ENCODE measurements at regions not wholly inside any gene's neighbourhood (a gene's known extent, or its start where the extent isn't known, plus 50 kb on each side); places are given as distances from the start of the nearest gene placed in this dataset.
"Not testable (repeated sequence)": the region's sequence is repeated elsewhere in the genome, so short reads cannot be mapped to it uniquely, and the experiment has no call there.

DNA sequence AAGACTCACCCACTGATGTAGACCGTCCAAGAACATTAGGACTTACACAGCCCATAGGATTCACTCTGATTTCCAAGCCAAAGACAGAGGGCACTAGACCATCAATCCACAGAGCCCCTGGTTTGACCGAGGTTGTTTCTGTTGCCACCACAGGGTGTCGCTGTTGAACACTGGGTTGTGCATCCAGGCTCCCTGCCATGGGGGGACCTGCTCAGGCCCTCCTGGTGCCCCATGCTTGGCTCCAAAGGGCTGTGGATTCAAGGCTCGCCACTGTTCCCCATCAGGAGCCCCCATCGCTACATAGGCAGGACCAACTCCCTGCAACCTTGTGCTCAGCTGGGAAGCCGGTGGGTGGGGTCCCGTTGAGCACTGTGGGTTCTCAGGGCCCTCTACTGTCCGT lies 128.0 kb upstream of the ANO1 start:
- no peak overlapping the region for H2AFZ ChIP-seq (ENCODE audit: low read depth, low read length, severe bottlenecking)
- H3K9ac ChIP-seq (ENCODE audit: low read length) = no peak overlapping the region
- H3K4me3 ChIP-seq (ENCODE audit: insufficient read depth, low read length, poor library complexity, severe bottlenecking) = no peak overlapping the region
- no peaks in the 10 kb centered on the region for H3K79me2 ChIP-seq (ENCODE audit: insufficient read depth, low read length)
- no peaks in the 10 kb centered on the region for H3K36me3 ChIP-seq (ENCODE audit: low read length)
- H3K27me3 ChIP-seq (ENCODE audit: low read length) = no peaks in the 10 kb centered on the region
- no peaks in the 10 kb centered on the region for H4K20me1 ChIP-seq (ENCODE audit: low read depth, low read length)
- H3K9me2 ChIP-seq (replicated peaks; ENCODE audit: insufficient read depth, low read length) = no peaks in the 10 kb centered on the region
- TF ChIP-seq, protein P1, sequence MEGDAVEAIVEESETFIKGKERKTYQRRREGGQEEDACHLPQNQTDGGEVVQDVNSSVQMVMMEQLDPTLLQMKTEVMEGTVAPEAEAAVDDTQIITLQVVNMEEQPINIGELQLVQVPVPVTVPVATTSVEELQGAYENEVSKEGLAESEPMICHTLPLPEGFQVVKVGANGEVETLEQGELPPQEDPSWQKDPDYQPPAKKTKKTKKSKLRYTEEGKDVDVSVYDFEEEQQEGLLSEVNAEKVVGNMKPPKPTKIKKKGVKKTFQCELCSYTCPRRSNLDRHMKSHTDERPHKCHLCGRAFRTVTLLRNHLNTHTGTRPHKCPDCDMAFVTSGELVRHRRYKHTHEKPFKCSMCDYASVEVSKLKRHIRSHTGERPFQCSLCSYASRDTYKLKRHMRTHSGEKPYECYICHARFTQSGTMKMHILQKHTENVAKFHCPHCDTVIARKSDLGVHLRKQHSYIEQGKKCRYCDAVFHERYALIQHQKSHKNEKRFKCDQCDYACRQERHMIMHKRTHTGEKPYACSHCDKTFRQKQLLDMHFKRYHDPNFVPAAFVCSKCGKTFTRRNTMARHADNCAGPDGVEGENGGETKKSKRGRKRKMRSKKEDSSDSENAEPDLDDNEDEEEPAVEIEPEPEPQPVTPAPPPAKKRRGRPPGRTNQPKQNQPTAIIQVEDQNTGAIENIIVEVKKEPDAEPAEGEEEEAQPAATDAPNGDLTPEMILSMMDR (IDR thresholded peaks at IDR 0.05; ENCODE audit: insufficient read depth, low read length, poor library complexity, severe bottlenecking) = peak; percentile 25
- no peak for TF ChIP-seq EZH2phosphoT487 (conservative IDR thresholded peaks at IDR 0.05; ENCODE audit: low read length)
- H3F3A ChIP-seq (ENCODE audit: insufficient read depth) = no peaks in the 10 kb centered on the region
- no peak overlapping the region for H3K27ac ChIP-seq (ENCODE audit: low read depth, low read length)
- H3K9me3 ChIP-seq (ENCODE audit: insufficient read depth, low read length) = no peaks in the 10 kb centered on the region
- H3K4me2 ChIP-seq (ENCODE audit: low read depth, low read length, poor library complexity, severe bottlenecking) = no peak overlapping the region

DNA sequence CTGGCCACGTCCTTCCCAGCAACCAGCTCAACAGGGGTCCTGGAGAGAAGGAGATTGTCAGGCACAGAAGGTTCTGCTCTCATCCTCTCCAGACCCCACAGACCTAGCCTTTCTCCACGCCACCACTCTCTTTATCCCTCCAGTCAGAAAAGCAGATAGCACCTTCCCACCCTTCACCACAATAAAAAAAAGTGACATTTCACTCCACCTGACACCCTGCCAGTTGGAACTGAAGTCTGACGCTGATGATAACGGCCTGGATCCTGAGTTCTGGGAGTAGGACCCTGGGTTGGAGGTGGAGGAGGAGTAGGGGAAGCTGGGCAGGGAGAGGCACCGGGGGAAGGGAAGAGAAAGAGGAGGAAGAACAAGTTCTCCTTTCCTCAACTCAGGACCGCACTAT lies 127.5 kb upstream of the ANO1 start:
- Histone ChIP-seq H3K79me2 (ENCODE audit: insufficient read depth, low read length) (no peaks in the 10 kb centered on the region), H3K4me3 (ENCODE audit: insufficient read depth, low read length, poor library complexity, severe bottlenecking) (no peak overlapping the region), H3K9ac (ENCODE audit: low read length) (no peak overlapping the region), H3K9me2 (replicated peaks; ENCODE audit: insufficient read depth, low read length) (no peaks in the 10 kb centered on the region), H3K27ac (ENCODE audit: low read depth, low read length) (no peak overlapping the region), H4K20me1 (ENCODE audit: low read depth, low read length) (no peaks in the 10 kb centered on the region), H3K9me3 (ENCODE audit: insufficient read depth, low read length) (no peaks in the 10 kb centered on the region), H2AFZ (ENCODE audit: low read depth, low read length, severe bottlenecking) (no peak overlapping the region), H3K36me3 (ENCODE audit: low read length) (no peaks in the 10 kb centered on the region), H3K27me3 (ENCODE audit: low read length) (no peaks in the 10 kb centered on the region), H3F3A (ENCODE audit: insufficient read depth) (no peaks in the 10 kb centered on the region), H3K4me2 (ENCODE audit: low read depth, low read length, poor library complexity, severe bottlenecking) (no peak overlapping the region)
- TF ChIP-seq EZH2phosphoT487 (conservative IDR thresholded peaks at IDR 0.05; ENCODE audit: low read length) = no peak
- TF ChIP-seq, protein P1 (IDR thresholded peaks at IDR 0.05; ENCODE audit: insufficient read depth, low read length, poor library complexity, severe bottlenecking) = no peak

DNA sequence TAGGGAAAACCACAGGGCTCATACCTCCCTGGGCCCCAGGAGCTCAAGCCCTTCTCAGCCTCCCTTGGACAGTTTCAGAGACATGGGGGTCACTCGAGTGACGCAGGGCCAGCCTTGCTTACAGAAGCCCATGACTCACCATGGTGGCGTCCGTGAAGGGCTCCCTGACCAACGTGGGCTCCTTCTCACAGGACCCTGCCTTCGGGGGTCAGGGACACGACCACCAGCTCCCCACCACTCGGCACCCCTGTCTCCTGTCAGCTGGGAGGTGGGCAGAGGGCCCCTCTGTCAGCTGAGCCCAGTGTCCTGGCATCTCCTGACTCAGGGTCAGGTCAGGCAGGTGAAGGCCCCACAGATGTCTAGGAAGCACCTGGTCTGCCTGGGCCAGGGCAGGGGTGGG lies 126.3 kb upstream of the ANO1 start:
- no peak overlapping the region for H3K9ac ChIP-seq (ENCODE audit: low read length)
- no peaks in the 10 kb centered on the region for H3K9me2 ChIP-seq (replicated peaks; ENCODE audit: insufficient read depth, low read length)
- no peaks in the 10 kb centered on the region for H3K9me3 ChIP-seq (ENCODE audit: insufficient read depth, low read length)
- H2AFZ ChIP-seq (ENCODE audit: low read depth, low read length, severe bottlenecking) = no peak overlapping the region
- no peak overlapping the region for H3K4me2 ChIP-seq (ENCODE audit: low read depth, low read length, poor library complexity, severe bottlenecking)
- TF ChIP-seq, protein P1 (IDR thresholded peaks at IDR 0.05; ENCODE audit: insufficient read depth, low read length, poor library complexity, severe bottlenecking) = no peak
- no peak for TF ChIP-seq EZH2phosphoT487 (conservative IDR thresholded peaks at IDR 0.05; ENCODE audit: low read length)
- no peaks in the 10 kb centered on the region for H3K27me3 ChIP-seq (ENCODE audit: low read length)
- no peak overlapping the region for H3K4me3 ChIP-seq (ENCODE audit: insufficient read depth, low read length, poor library complexity, severe bottlenecking)
- no peaks in the 10 kb centered on the region for H3K36me3 ChIP-seq (ENCODE audit: low read length)
- no peaks in the 10 kb centered on the region for H3K79me2 ChIP-seq (ENCODE audit: insufficient read depth, low read length)
- no peaks in the 10 kb centered on the region for H4K20me1 ChIP-seq (ENCODE audit: low read depth, low read length)
- no peak overlapping the region for H3K27ac ChIP-seq (ENCODE audit: low read depth, low read length)
- H3F3A ChIP-seq (ENCODE audit: insufficient read depth) = no peaks in the 10 kb centered on the region

- H3K36me3 ChIP-seq (ENCODE audit: low read length); H2AFZ ChIP-seq (ENCODE audit: low read depth, low read length, severe bottlenecking); H3K4me2 ChIP-seq (ENCODE audit: low read depth, low read length, poor library complexity, severe bottlenecking); H3K9me2 ChIP-seq (replicated peaks; ENCODE audit: insufficient read depth, low read length); H4K20me1 ChIP-seq (ENCODE audit: low read depth, low read length); H3K9ac ChIP-seq (ENCODE audit: low read length); H3K9me3 ChIP-seq (ENCODE audit: insufficient read depth, low read length); H3K4me3 ChIP-seq (ENCODE audit: insufficient read depth, low read length, poor library complexity, severe bottlenecking); H3K27me3 ChIP-seq (ENCODE audit: low read length); H3K27ac ChIP-seq (ENCODE audit: low read depth, low read length); H3F3A ChIP-seq (ENCODE audit: insufficient read depth); H3K79me2 ChIP-seq (ENCODE audit: insufficient read depth, low read length): not testable (repeated sequence)
These were observed 125.7 kb upstream of the ANO1 start for GRCh38 chr11:69952229-69952975.
